ENCODE measurements at regions not wholly inside any gene's neighbourhood (a gene's known extent, or its start where the extent isn't known, plus 50 kb on each side); places are given as distances from the start of the nearest gene placed in this dataset.
A peak's percentile ranks its signal among the peaks of the same experiment; 100 is the strongest.
"Not testable (repeated sequence)": the region's sequence is repeated elsewhere in the genome, so short reads cannot be mapped to it uniquely, and the experiment has no call there.

DNA sequence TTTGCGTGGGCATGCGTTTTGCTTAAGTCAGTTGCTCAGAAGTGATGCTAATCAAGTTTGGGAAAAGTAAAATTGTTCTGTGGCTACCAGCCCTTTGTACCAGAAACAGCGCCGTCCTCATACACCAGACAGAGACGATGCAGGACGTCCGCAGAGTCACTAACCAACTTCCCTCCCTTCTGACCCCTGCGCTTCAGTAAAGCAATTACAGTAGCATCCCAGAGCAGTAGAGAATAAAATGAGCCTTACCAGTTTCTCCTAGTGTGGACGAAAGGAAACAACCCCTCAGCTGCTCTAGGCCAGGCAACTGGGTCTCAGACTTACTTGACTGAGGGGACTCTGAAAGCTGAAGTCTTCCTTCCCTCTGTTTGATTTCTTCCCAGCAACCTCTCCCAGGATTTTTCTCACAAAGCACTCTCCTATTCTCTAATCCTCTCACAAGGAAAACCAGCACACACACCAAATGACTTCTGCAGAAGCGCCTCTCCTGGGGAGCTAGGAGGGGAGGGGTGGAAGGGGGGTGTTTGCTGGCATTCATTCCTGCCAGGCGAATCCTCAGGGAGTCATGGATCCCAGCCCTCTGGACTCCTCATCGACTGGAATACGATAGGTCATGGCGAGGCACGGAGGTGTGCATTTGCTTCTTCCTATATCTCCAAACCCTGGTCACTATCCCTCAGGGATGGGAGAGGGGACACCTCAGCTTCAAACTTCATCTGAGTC lies 56.0 kb upstream of the MID1 start:
- peak; percentile 15 for DNase-seq (ENCODE audit: low read depth, low spot score)

DNA sequence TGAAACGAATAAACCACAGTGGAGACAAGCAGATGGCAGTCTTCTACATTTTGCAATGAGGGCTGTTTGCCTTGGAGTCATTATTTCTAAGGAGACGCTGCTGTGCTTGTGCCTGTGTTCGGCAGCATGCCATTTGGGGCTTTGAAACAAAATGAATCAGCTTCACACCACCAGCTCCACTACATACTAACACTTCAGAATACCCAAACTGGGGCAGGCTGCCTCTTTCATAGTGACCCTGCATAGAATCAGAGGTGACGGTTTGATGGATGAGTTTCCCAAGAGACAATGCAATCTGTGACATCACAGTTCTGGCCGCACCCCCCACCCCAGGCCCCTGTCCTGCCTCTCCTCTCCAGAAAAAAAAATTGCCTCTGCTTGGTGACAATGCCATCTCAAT lies 57.1 kb upstream of the MID1 start:
- peak; percentile 54 for DNase-seq (ENCODE audit: low read depth, low spot score)

DNA sequence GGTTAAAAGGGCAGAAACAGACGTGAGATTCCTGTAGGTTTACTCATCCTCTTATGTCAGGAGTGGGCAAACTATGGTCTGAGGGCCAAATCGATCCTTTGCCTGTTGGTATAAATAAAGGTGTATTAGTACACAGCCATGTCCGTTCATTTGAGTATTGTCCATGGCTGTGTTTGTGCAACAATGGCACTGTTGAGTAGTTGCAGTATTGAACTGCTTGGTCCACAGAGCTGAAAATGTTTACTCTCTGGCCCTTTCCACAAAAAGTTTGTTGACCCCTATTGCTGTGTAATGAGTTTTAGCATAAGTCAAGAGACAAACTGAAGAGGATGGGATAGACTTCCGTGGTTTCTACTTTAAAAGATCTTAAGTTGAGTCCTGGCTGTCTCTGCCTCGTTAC lies 59.0 kb upstream of the MID1 start:
- no peak for DNase-seq (ENCODE audit: low read depth, low spot score)

DNA sequence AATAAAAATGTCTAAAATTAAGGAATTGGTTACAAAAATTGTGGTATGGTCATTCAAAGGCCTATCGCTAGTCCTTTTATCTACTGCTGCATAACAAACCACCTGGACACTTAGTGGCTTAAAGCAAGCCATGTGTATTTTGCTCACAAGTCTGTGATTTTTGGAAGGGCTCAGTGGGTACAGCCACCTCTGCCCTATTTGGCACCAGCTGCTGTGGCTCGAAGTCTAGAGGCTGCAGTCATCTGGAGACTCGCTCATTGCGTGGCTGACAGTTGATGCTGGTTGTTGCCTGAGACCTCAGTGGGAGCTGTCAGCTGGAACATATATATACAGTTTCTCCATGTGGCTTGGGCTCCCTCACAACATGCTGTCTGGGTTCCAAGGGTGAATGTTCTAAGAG lies 60.8 kb upstream of the MID1 start:
- DNase-seq (ENCODE audit: low read depth, low spot score), result no peak

DNA sequence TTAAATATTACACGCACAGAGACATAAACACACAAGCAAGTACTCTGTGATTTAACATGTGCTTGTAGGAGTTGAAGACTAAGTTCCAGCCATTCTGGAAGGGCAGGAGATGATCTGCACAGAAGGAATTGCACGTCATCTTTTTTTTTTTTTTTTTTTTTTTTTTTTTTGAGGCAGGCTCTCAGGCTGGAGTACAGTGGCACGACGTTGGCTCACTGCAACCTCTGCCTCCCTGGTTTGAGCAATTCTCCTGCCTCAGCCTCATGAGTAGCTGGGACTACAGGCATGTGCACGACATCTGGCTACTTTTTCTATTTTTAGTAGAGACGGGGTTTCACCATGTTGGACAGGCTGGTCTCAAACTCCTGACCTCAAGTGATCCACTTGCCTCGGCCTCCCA lies 63.2 kb upstream of the MID1 start:
- DNase-seq (ENCODE audit: low read depth, low spot score), result not testable (repeated sequence)

DNA sequence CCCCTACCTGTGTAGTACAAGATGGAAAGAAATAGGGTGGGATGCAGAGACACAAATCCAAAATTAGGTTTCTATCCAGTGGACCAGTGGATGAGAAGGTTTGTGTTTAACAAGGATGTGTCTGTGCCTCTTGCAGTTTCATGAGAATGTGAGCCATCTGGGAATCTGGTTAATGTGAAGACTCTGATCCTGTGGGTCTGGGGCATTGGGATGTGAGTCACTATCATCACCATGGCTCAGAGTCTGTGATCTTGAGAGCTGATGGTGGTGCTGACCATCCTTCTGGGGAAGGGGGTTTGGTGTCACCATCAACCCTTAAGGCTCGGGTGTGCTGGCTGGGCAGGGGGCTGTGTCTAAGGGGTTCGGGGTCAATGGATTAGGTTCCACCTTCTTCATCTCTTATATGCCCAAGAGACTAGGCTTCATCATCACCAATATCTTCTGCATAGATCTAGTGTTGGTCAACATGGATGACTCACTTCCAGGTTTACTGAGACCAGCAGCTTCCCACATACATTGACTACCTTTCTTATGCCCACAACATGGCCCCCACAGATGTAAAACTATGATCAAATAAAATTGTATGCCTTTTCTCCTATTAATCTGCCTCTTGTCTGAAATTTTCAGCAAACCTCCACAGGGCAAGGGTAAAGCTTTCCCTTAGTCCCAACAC lies 65.7 kb upstream of the MID1 start:
- no peak for DNase-seq (ENCODE audit: low read depth, low spot score)

DNA sequence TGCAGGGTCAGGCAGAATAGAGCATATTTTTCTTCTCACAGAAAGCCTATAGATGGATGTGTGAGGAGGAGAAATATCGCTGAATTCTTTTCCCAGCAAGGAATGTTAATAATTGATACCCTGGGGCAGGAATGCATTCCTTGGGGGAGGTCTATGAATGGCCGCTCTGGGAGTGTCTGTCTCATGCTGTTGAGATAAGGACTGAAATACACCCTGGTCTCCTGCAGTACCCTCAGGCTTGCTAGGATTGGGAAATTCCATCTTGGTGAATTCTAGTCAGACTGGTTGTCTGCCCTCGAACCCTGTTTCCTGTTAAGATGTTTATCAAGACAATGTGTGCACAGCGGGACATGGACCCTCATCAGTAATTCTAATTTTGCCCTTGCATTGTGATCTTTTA lies 71.4 kb upstream of the MID1 start:
- DNase-seq (ENCODE audit: low read depth, low spot score), result not testable (repeated sequence)

DNA sequence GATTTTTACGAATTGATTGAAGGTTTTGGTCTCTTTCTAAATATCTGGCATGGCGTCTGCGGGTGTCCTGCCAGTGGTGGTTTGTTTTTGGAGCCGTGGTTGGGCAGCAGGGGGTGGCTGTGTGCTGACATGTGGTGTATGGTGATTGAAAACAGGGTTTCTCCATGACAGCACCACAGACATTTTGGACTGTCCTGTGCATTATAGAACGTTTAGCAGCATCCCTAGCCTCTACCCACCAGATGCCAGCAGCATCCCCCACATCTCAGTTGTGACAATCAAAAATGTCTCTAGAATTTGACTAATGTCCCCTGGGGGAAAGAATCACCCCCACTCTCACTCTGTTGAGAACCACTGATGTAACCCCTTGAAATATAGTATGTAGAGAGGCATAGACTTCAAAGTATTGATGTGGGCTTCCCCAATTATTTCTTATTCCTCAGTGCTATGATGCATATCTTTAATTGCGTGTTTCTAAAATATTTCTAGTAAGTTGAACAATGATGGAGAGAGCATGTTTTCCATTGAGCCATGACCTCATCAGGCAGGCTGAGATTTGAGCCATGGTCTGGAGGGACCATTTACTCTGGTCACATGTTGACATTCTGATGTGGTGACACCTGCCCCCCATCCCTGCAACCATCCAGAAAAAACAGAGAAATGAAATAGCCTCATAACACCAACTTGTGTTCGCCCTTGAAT lies 77.4 kb upstream of the MID1 start:
- DNase-seq (ENCODE audit: low read depth, low spot score), result peak; percentile 70

DNA sequence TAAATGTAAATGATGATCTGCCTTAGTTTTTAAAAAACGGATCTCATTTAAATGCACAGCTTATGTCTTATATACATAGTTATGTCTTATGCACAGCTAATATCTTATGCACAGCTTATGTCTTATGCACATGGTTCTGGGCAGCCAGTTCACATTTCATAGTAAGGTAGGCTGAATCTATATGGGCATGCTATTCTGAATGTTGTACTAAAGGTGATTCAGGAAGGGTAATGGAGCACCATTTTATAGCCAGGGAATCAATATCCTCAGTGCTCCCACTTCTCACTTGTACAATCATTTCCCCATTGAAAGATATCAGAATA lies 77.9 kb upstream of the MID1 start:
- no peak for DNase-seq (ENCODE audit: low read depth, low spot score)

DNA sequence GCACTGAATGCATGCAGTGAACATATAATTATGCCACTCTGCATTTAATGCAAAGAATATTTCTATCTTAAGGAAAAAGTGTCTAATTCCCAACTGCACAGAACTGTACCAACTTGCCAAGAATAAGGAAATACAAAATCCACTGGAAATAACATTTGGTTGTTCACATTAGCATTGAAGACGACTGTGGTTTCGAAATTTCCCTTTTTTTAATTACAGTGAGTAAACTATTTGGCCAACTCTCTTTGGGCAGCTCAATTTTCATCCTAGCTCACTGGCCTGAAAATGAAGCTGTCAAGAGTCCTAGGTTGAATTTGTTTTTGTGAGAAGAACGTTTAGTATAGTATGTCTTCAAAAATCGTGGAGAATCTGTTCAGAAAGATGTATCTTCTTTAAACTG lies 81.6 kb upstream of the MID1 start:
- no peak for DNase-seq (ENCODE audit: low read depth, low spot score)

DNA sequence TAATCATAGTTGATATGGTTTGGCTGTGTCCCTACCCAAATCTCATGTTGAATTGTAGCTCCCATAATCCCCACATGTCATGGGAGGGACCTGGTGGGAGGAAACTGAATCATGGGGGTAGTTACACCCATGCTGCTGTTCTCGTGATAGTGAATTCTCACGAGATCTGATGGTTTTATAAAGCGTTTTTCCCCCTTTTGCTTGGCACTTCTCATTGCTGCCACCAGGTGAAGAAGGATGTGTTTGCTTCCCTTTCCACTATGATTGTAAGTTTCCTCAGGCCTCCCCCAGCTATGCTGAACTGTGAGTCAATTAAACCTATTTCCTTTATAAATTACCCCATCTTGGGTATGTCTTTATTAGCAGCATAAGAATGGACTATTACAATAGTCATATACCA lies 86.0 kb upstream of the MID1 start:
- not testable (repeated sequence) for DNase-seq (ENCODE audit: low read depth, low spot score)

DNA sequence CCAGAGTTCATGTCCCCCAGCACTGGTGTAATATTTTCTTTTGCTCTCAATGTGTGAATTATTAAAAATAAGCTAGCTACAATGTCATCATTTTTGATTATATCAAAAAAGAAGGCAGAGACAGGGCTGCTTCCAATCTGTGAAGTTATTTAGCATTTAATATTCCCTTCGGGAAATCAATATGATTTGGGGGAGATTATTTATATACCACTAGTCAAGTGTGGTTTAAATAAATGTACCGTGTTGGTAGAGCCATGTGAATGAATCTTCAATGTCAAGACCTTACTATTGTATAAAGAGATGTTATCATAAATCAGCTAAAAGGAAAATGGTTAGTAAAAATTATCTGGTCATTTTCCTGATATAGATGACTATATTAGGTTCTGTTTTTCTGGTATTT lies 87.4 kb upstream of the MID1 start:
- no peak for DNase-seq (ENCODE audit: low read depth, low spot score)

DNA sequence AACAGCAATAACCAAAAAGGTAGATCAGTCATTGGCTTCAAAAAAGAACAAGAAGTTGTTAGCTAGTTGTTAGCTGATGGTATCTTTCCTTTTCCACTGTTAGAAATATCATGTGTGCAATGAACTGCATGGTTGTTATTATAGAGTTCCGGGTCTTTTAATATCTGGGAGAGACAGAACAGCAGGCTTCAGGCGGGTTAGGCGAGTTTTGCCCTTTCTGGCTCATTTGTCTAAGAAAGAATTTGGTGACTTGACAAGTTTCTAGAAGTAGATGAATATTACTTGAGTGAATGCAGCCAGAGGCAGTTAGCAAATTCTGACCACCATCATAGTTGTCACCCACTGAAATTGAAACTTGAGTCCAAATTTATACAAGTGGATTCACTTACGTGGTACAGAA lies 88.9 kb upstream of the MID1 start:
- DNase-seq (ENCODE audit: low read depth, low spot score), result no peak

DNA sequence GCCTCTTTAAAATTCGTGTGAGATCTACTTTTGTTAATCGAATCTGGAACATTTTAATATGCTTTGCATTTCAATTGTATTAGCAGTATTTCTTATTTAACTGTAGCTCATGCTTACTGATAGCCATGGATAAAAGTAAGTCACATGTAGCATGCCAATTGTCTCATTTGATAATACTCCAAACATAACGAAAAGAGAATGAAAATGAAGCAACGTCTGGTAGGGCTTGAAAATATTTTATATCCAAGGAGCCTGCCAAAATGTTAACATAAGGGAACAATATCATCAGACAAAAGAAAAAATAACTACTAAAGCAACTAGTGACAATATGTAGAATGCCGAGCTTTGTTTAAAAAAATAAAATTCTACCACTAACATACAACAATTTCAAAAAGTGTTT lies 94.1 kb upstream of the MID1 start:
- DNase-seq (ENCODE audit: low read depth, low spot score), result no peak

DNA sequence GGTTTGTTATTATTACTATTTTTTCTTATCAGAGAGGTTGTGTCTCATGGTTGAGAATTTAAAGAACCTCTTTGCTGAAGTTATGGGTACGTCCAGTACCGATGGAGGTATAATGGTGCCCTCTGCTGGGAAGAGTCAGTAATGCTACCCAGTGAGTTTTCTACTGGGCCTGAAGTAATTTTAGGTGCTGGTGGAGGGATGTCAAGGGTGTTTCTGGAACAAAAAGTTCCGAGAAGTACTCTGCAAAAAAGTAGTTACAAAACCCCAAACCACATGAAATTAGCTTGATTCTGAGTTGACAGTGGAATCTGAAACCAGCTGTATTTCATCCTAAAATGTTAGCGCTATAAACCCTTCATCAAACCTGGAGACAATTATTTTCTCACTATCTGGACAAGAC lies 102.5 kb upstream of the MID1 start:
- DNase-seq (ENCODE audit: low read depth, low spot score), result peak; percentile 78

DNA sequence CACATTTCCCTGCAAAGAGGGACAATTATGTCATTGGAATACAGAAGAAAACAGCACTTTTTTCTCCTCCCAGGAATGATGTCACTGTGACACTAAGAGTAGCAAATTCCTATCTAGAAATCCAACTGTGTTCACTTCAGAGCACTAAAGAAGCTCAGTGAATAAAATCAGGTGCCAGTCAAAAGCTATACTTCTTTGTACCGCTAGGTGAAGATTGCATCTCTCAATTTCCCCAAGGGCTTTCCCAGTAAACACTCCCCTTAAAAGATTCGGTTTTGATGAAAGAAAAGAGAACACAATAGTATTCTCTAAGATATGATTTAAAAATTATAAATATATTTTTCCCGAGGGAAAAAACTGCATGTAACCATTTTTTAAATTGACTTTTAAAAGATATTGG lies 104.7 kb upstream of the MID1 start:
- DNase-seq (ENCODE audit: low read depth, low spot score), result peak; percentile 17

DNA sequence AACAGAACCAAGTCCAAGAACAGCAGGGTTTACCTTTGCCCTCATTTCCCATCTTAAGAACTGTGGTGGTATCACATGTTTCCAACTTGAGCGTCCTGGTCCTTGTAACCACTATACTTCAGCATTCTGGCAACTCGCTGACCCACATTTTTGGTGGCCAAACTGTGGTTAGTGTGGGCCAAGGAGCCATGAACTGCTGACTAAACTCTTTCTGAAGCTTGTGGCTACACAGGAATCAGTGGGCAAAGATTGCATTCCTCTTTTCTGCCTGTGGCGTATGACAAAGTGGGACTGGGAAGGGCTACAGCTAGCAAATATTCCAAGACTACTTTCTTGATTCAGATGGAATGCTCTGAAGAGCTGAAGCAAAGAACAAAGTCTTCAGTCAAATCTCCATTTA lies 106.3 kb upstream of the MID1 start:
- DNase-seq (ENCODE audit: low read depth, low spot score), result peak; percentile 93

DNA sequence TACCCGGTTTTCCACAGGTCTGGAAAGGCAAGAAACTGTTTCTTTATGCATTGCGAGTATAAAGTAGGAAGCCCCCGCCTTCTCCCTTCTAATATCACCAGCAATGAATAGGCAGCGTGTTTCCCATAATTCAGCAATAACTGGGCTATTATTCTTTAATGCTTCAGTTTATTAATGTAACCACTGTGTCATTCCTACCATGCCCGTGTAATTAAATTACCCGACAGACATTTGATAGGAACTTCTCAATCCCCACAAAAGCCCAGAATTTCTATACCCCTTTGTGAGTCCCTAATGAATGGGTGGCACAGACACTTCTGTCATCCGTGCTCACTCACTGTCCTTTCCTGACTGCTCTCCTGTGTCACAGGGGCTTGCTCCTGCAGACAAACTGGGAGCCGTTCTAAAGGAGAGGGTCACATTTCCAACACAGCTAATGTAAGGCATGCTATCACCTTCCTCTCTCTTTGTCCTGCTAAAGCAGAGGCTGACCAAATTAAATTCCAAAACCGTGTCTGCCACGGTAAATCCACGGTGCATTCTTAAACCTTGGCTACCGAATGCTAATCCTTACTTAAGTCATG lies 108.5 kb upstream of the MID1 start:
- DNase-seq (ENCODE audit: low read depth, low spot score), result no peak

DNA sequence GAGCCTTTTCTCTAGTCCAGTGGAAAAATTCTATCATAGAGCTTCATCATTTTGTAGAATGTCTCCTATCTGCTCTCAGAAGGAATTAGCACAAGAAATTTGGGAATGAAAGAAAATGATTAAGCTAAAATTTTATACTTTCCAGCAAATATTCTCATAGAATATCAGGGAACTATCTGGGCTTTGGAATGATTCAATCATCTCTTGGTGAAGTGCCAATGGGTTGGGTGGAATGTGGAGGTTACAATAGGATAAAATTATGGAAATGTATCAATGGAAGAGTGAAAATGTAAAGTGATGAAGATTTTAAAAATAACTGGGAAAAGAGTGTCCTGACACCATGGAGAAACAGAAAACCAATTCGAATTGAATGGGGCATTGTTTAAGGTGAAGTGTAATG lies 119.0 kb upstream of the MID1 start:
- DNase-seq (ENCODE audit: low read depth, low spot score), result no peak

DNA sequence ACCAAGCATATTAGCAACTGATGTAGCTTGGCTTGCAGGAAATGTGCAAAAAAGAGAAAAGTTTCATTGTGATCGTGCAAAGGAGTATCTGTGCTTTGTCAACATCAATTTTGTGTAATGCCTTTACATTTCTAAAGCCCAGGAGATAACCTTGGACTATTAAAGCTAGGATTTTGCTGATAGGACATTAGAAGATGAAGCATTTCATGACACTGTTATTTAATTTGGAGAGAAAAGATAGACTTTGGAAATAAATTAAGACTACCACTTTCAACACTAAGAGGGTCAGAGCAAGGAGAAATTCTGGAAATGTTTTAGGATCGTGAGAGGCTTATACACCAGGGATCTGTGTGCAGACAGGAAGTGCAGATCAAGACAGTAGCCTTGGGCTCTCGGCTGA lies 120.6 kb upstream of the MID1 start:
- DNase-seq (ENCODE audit: low read depth, low spot score), result no peak

DNA sequence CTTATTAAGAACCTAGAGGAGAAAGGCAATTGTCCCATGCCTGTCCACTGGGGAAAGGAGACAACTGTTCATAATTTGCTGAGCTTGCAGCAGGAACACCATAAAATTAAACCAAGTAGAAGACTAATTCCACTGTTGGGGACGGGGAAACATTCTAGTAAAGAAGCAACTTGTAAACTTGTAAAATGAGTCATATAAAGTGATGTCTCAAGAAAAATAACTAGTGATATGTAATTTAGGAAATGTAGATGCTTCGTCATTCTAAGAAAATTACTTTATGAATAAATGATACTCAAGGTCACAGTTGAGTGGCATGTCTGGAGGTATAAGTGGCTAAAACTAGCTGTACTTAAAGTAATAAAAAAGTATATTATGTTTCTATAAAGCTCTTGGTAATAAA lies 121.2 kb upstream of the MID1 start:
- DNase-seq (ENCODE audit: low read depth, low spot score), result no peak

DNA sequence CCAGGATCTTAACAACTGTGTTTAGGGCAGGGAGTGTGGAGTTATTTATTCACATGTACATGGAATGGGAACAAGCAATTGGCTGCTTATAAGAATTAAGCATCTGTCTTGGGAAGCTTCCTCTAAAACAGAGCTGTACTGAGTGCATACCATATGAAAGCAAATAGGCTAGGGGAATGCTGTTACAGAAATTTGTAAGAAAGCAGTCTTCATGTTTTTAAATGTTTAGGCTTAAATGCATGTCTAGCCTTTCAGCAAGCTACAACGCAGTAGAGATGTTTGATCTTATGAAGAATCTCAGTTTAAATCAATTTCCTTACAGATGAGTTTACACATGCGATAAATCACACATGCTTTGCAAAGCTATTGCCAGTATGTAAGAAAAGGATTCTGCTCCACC lies 123.1 kb upstream of the MID1 start:
- no peak for DNase-seq (ENCODE audit: low read depth, low spot score)

DNA sequence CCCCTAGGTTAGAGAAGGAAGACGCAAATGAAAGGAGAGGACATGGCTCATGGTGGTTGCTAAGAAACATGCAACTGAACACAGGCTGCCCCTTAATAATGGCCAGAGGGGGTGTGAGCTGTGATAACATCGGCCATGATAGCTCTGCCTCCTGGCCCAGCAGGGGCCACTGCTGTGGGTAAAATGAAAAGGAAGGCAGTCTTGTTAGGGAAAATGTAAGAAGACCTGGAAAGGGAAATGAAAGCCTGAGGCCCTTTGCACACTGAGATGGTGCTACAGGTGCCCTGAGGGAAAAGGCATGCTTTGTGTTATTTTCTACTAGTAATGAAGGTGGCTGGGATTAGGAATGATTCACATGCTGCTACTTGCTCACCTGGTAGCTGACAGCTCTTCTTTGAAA lies 123.6 kb upstream of the MID1 start:
- no peak for DNase-seq (ENCODE audit: low read depth, low spot score)
